Gastroesophageal sphincter (tissue), 3 donors: ENCODE measurements at regions not wholly inside any gene's neighbourhood (a gene's known extent, or its start where the extent isn't known, plus 50 kb on each side); places are given as distances from the start of the nearest gene placed in this dataset.
"Not testable (repeated sequence)": the region's sequence is repeated elsewhere in the genome, so short reads cannot be mapped to it uniquely, and the experiment has no call there.

Experiments
- POLR2A ChIP-seq, 2 donors: fragments of 450-650 bp; IDR thresholded peaks; one replicate each; pipeline ENCODE4 v1.6.1; 2017; ENCODE audit warnings: antibody characterized with exemption in 2 of 2, mild to moderate bottlenecking in 2 of 2, moderate library complexity in 1 of 2
- POLR2AphosphoS5 ChIP-seq: sonication (generic); formaldehyde crosslinking; IDR thresholded peaks from one replicate; pipeline ENCODE4 v1.6.1; 2017; ENCODE audit warnings: antibody characterized with exemption
- TF ChIP-seq, protein P1 (sequence below), 4 experiments: fragments of 200-600 bp in 2 of 4; fragments of 450-650 bp in 2 of 4; sonication (generic) in 1 of 4; IDR thresholded peaks; one replicate each; pipeline ENCODE4 v1.5.1; 2017 to 2019; ENCODE audit warnings: antibody characterized with exemption in 4 of 4, mild to moderate bottlenecking in 2 of 4, moderate library complexity in 2 of 4

DNA sequence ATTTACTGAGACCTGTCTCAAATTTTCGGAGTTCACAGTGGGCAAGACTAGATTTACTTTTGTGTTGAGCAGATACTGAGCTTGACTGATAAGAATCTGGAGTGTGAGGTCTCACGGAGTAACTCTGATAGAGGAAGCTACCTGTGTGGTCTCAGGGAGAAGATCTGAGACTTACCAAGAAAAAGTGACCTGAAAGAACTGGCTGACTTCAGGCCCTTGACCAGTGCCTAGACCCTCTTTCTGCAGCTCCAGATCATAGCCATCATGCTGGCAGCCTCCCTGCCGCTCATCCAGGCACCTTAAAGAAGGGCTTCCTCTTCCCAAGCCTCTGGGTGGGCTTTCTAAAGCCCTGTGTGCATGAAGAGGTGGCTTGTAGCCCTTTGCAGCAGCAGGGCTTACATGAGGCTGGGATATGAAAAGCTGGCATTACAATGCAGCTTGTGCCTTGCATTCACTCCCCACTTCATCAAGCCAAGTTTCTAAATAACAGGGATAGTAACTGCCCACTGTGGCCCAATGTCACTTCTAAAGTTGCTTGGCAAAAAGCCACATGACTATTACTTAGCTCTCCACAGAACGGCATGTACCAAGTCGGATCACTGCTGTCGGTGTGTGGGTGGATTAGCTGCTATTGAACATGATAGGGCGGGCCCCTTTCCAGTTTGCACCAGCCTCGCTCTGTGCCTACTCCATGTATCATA is 115.3 kb upstream of the NBPF26 start:
- TF ChIP-seq, protein P1, sequence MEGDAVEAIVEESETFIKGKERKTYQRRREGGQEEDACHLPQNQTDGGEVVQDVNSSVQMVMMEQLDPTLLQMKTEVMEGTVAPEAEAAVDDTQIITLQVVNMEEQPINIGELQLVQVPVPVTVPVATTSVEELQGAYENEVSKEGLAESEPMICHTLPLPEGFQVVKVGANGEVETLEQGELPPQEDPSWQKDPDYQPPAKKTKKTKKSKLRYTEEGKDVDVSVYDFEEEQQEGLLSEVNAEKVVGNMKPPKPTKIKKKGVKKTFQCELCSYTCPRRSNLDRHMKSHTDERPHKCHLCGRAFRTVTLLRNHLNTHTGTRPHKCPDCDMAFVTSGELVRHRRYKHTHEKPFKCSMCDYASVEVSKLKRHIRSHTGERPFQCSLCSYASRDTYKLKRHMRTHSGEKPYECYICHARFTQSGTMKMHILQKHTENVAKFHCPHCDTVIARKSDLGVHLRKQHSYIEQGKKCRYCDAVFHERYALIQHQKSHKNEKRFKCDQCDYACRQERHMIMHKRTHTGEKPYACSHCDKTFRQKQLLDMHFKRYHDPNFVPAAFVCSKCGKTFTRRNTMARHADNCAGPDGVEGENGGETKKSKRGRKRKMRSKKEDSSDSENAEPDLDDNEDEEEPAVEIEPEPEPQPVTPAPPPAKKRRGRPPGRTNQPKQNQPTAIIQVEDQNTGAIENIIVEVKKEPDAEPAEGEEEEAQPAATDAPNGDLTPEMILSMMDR (IDR thresholded peaks at IDR 0.05): not testable (repeated sequence)
- not testable (repeated sequence) for TF ChIP-seq POLR2AphosphoS5; POLR2A (IDR thresholded peaks at IDR 0.05)
